Breast epithelium (tissue), 4 donors: ENCODE measurements at regions not wholly inside any gene's neighbourhood (a gene's known extent, or its start where the extent isn't known, plus 50 kb on each side); places are given as distances from the start of the nearest gene placed in this dataset.

ENCODE experiments used
- DNase-seq, 2 donors: peaks; one replicate each; pipeline ENCODE4 v3.0.0-alpha.2; 2019; ENCODE audit warnings: low spot score in 2 of 2
- H3K27ac ChIP-seq, 2 donors: fragments of 200-600 bp; sonication (generic) in 1 of 2; one replicate each; pipeline ENCODE4 v1.5.1; 2016 to 2019; ENCODE audit warnings: mild to moderate bottlenecking in 1 of 2
- H3K27me3 ChIP-seq, 2 donors: fragments of 200-600 bp; sonication (generic) in 1 of 2; one replicate each; pipeline versions ENCODE4 v1.5.1 to v1.6.0; 2017 to 2019; ENCODE audit warnings: control low read depth in 1 of 2, mild to moderate bottlenecking in 1 of 2
- H3K36me3 ChIP-seq: fragments of 200-600 bp; one replicate; pipeline ENCODE4 v1.5.1; 2019
- H3K4me1 ChIP-seq, 2 donors: fragments of 200-600 bp; sonication (generic); one replicate each; pipeline ENCODE4 v1.5.1; 2016 to 2019; ENCODE audit warnings: control low read depth in 1 of 2
- H3K4me3 ChIP-seq, 3 donors: fragments of 200-600 bp; sonication (generic); 1 replicate in 2 of 3; 2 replicates in 1 of 3; pipeline ENCODE4 v1.5.1; 2016 to 2019; ENCODE audit warnings: mild to moderate bottlenecking in 3 of 3, moderate library complexity in 2 of 3
- H3K9me3 ChIP-seq, 2 donors: fragments of 200-600 bp; sonication (generic) in 1 of 2; one replicate each; pipeline ENCODE4 v1.5.1; 2016 to 2019; ENCODE audit warnings: control low read depth in 1 of 2
- CTCF ChIP-seq, 3 donors: fragments of 450-650 bp; IDR thresholded peaks; one replicate each; pipeline ENCODE4 v1.5.1; 2016 to 2017; ENCODE audit warnings: antibody characterized with exemption in 3 of 3, mild to moderate bottlenecking in 3 of 3, moderate library complexity in 3 of 3
- POLR2A ChIP-seq: fragments of 450-650 bp; IDR thresholded peaks from one replicate; pipeline ENCODE4 v1.6.1; 2016; ENCODE audit warnings: antibody characterized with exemption, mild to moderate bottlenecking, moderate library complexity
- POLR2AphosphoS5 ChIP-seq, 3 donors: sonication (generic); formaldehyde crosslinking; IDR thresholded peaks; one replicate each; pipeline ENCODE4 v1.6.1; 2017; ENCODE audit warnings: antibody characterized with exemption in 3 of 3
- intact Hi-C: fragments of 100-400 bp; cut with DNase I; formaldehyde crosslinking; loops from one replicate; pipeline ENCODE4 v1.15.1; 2023; ENCODE audit warnings: low total_unique reads

DNA sequence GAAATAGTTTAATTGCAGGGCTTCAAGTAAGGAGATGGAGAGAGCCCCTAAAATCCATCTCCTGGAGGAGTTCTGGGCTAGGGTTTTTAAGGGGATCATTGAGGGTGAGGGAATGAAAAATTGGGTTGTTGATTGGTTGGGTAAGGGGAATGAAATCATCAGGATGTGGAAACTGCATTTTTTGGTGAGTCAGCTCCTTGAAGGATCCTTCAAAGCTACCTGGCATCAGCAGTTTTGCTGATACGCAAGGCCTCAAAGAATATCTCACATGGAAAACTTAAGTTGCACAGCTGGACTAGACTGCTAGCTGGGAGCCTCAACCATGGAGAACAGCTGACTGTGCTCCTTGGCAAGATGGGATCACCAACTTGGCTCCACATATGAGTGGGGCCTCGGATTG is 136.7 kb downstream of the FGF10 start:
- TF ChIP-seq POLR2A (no peak), CTCF (IDR thresholded peaks at IDR 0.05) (no peak), POLR2AphosphoS5 (IDR thresholded peaks at IDR 0.05) (no peak)
- H3K36me3 ChIP-seq: no peaks in the 10 kb centered on the region
- H3K27ac ChIP-seq: no peak overlapping the region
- H3K27me3 ChIP-seq: no peaks in the 10 kb centered on the region
- H3K4me1 ChIP-seq: no peaks in the 10 kb centered on the region
- no peaks in the 10 kb centered on the region for H3K9me3 ChIP-seq
- H3K4me3 ChIP-seq: no peak overlapping the region
- no peak for DNase-seq
- intact Hi-C loops: no loop called here

DNA sequence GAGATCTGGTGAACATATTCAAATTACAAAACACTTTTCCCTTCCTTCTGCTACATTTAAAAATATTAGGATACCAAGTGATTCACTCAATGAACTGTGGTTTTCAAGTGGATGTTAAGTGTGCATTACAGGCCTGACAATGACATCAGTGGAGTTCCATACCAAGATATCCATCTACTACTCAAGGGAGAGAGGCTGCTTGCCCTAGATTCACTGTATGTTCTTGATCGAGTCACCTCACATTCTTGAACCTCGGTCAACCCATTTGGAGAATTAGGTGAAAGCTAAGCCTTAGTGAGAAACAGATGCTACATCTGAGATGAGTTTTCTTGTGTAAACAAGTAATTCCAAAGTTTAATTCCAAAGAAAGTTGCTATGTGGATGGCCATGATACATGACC is 142.2 kb downstream of the FGF10 start:
- no peak for DNase-seq
- Histone ChIP-seq H3K9me3 (no peaks in the 10 kb centered on the region), H3K27me3 (no peaks in the 10 kb centered on the region), H3K4me1 (no peaks in the 10 kb centered on the region), H3K4me3 (no peak overlapping the region), H3K36me3 (no peaks in the 10 kb centered on the region), H3K27ac (no peak overlapping the region)
- TF ChIP-seq CTCF (IDR thresholded peaks at IDR 0.05): no peak
- no peak for TF ChIP-seq POLR2AphosphoS5 (IDR thresholded peaks at IDR 0.05)
- no peak for TF ChIP-seq POLR2A
- intact Hi-C loops: no loop called here

GRCh38 chr5:44245935-44246334 is 143.3 kb downstream of the FGF10 start:
- Histone ChIP-seq H3K4me1 (no peaks in the 10 kb centered on the region), H3K4me3 (no peak overlapping the region), H3K27me3 (no peaks in the 10 kb centered on the region), H3K9me3 (no peaks in the 10 kb centered on the region), H3K27ac (no peak overlapping the region), H3K36me3 (no peaks in the 10 kb centered on the region)
- DNase-seq: no peak
- TF ChIP-seq CTCF (IDR thresholded peaks at IDR 0.05) (no peak), POLR2AphosphoS5 (IDR thresholded peaks at IDR 0.05) (no peak), POLR2A (no peak)
- intact Hi-C loops: no loop called here

GRCh38 chr5:44242791-44243190 is 146.4 kb downstream of the FGF10 start:
- no peak for TF ChIP-seq CTCF (IDR thresholded peaks at IDR 0.05)
- TF ChIP-seq POLR2AphosphoS5 (IDR thresholded peaks at IDR 0.05): no peak
- TF ChIP-seq POLR2A: no peak
- H3K9me3 ChIP-seq: no peaks in the 10 kb centered on the region
- H3K27ac ChIP-seq: no peak overlapping the region
- H3K4me3 ChIP-seq: no peak overlapping the region
- no peaks in the 10 kb centered on the region for H3K4me1 ChIP-seq
- intact Hi-C loops: no loop called here
- peaks cover 3% of the 10 kb centered on the region for H3K36me3 ChIP-seq
- H3K27me3 ChIP-seq: no peaks in the 10 kb centered on the region
- DNase-seq: no peak

DNA sequence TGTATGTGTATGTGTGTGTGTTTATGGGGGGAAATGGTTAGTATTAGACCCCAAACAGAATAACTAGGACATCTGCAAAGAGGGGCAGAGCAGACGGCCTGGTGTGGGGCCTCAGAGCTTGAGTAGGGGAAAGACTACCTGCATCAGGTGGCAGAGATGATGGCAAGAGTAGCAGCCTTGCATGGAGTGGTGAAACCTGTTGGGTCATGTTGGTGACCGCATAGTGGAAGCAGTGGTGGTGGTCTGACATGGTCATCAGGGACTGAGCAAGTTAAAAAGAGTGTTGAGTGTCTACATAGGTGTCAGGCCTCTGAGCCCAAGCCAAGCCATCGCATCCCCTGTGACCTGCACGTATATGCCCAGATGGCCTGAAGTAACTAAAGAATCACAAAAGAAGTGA is 153.2 kb downstream of the FGF10 start:
- intact Hi-C loops: no loop called here
- H3K4me1 ChIP-seq: no peaks in the 10 kb centered on the region
- TF ChIP-seq POLR2A: no peak
- TF ChIP-seq CTCF (IDR thresholded peaks at IDR 0.05): no peak
- no peak for DNase-seq
- H3K27me3 ChIP-seq: no peaks in the 10 kb centered on the region
- H3K9me3 ChIP-seq: no peaks in the 10 kb centered on the region
- peaks cover 5% of the 10 kb centered on the region for H3K36me3 ChIP-seq
- no peak overlapping the region for H3K27ac ChIP-seq
- no peak overlapping the region for H3K4me3 ChIP-seq
